Naive thymus-derived CD4-positive, alpha-beta T cell (primary cell): ENCODE measurements at regions not wholly inside any gene's neighbourhood (a gene's known extent, or its start where the extent isn't known, plus 50 kb on each side); places are given as distances from the start of the nearest gene placed in this dataset.
A peak's percentile ranks its signal among the peaks of the same experiment; 100 is the strongest.
"Not testable (repeated sequence)": the region's sequence is repeated elsewhere in the genome, so short reads cannot be mapped to it uniquely, and the experiment has no call there.

Experiments
- ATAC-seq: fragments of 150-1000 bp; cut with Tn5 transposase; 2 replicates; pipeline ENCODE4 v1.10.0; 2021; ENCODE audit warnings: mild to moderate bottlenecking, moderate library complexity
- CTCF ChIA-PET: fragments of 350-600 bp; sonication (Branson Sonifier 250); formaldehyde crosslinking; loops from one replicate; lab custom pipeline; 2021; ENCODE audit warnings: antibody characterized with exemption; lab: Charles Lee
- POLR2A ChIA-PET: fragments of 350-600 bp; sonication (Branson Sonifier 250); formaldehyde crosslinking; loops from one replicate; lab custom pipeline; 2021; ENCODE audit warnings: antibody characterized with exemption, inconsistent platforms; lab: Charles Lee
- DNase-seq, 9 donors: peaks; one replicate each; pipeline versions ENCODE4 v3.0.0 to v3.0.0-alpha.2; 2020 to 2022; ENCODE audit warnings: mixed read lengths in 1 of 9
- H3K27ac ChIP-seq: one replicate; pipeline ENCODE4 v1.7.0; 2013; ENCODE audit warnings: mild to moderate bottlenecking, low read depth, low read length, moderate library complexity
- H3K27me3 ChIP-seq, 2 donors: one replicate each; pipeline ENCODE4 v1.7.0; 2013; ENCODE audit warnings: low read length in 2 of 2, mild to moderate bottlenecking in 2 of 2, moderate library complexity in 2 of 2; ENCODE audit not compliant: control insufficient read depth in 2 of 2, insufficient read depth in 2 of 2
- H3K36me3 ChIP-seq, 3 experiments: 1 replicate in 2 of 3; 2 replicates in 1 of 3; pipeline ENCODE4 v1.7.0; 2013; ENCODE audit warnings: low read length in 3 of 3, mild to moderate bottlenecking in 3 of 3, moderate library complexity in 1 of 3; ENCODE audit not compliant: insufficient read depth in 3 of 3, control insufficient read depth in 2 of 3
- H3K4me1 ChIP-seq, 2 donors: one replicate each; pipeline ENCODE4 v1.7.0; 2013; ENCODE audit warnings: low read length in 2 of 2, mild to moderate bottlenecking in 2 of 2, moderate library complexity in 1 of 2; ENCODE audit not compliant: control insufficient read depth in 2 of 2, insufficient read depth in 2 of 2
- H3K4me3 ChIP-seq: 2 replicates; pipeline ENCODE4 v1.7.0; 2013; ENCODE audit warnings: mild to moderate bottlenecking, low read length
- H3K9me3 ChIP-seq, 3 experiments: 1 replicate in 2 of 3; 2 replicates in 1 of 3; pipeline ENCODE4 v1.7.0; 2013; ENCODE audit warnings: low read length in 3 of 3; ENCODE audit not compliant: control insufficient read depth in 2 of 3
- H3K27ac Mint-ChIP-seq, 9 donors: one replicate each; pipeline ENCODE4 v1.8.0; 2020 to 2022; ENCODE audit warnings: mixed read lengths in 9 of 9, mild to moderate bottlenecking in 8 of 9, moderate library complexity in 5 of 9, inconsistent platforms in 2 of 9
- H3K27me3 Mint-ChIP-seq, 5 donors: one replicate each; pipeline ENCODE4 v1.8.0; 2021 to 2022; ENCODE audit warnings: mixed read lengths in 5 of 5, mild to moderate bottlenecking in 1 of 5
- H3K36me3 Mint-ChIP-seq, 5 donors: one replicate each; pipeline ENCODE4 v1.8.0; 2020 to 2022; ENCODE audit warnings: mixed read lengths in 5 of 5, mild to moderate bottlenecking in 3 of 5, inconsistent platforms in 1 of 5
- H3K4me1 Mint-ChIP-seq, 7 donors: one replicate each; pipeline ENCODE4 v1.8.0; 2020 to 2022; ENCODE audit warnings: mixed read lengths in 7 of 7, mild to moderate bottlenecking in 3 of 7, inconsistent platforms in 1 of 7
- H3K4me3 Mint-ChIP-seq, 10 donors: one replicate each; pipeline ENCODE4 v1.8.0; 2020 to 2022; ENCODE audit warnings: mild to moderate bottlenecking in 10 of 10, mixed read lengths in 10 of 10, moderate library complexity in 6 of 10, inconsistent platforms in 2 of 10
- H3K9me3 Mint-ChIP-seq, 11 donors: one replicate each; pipeline ENCODE4 v1.8.0; 2020 to 2022; ENCODE audit warnings: mixed read lengths in 11 of 11, mild to moderate bottlenecking in 4 of 11, inconsistent platforms in 1 of 11, moderate library complexity in 1 of 11
- intact Hi-C, 2 donors: fragments of 100-400 bp; cut with micrococcal nuclease; formaldehyde crosslinking; loops; one replicate each; pipeline ENCODE4 v1.15.1; 2023

DNA sequence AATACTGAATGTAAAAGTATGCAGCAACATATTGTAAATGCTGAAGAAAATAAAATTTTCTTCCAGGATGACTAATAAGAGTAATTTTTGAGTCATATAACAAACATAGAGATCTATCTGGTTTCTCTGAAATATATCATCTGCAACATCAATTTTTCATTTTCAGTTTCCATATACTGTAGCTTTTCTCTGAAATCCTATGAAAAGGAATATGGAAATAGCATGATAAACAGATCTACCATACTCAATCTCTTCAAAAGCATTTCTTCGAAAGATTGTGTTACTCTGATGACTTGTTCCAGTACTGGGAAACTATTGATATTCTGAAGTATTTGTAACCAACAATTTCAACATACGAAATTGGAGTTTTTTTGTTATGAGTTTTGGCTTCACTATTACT is 1156.7 kb downstream of the FAM133A start:
- H3K36me3 Mint-ChIP-seq, result no peaks in the 10 kb centered on the region
- peaks cover 0 to 4% (median 0%) of the 10 kb centered on the region in 11 donors for H3K9me3 Mint-ChIP-seq
- Histone ChIP-seq H3K27ac (no peak overlapping the region), H3K4me3 (no peak overlapping the region), H3K4me1 (no peaks in the 10 kb centered on the region), H3K9me3 (no peaks in the 10 kb centered on the region), H3K36me3 (no peaks in the 10 kb centered on the region), H3K27me3 (no peaks in the 10 kb centered on the region)
- ChIA-PET POLR2A (no interaction called here), CTCF (no interaction called here)
- H3K27ac Mint-ChIP-seq, result no peak overlapping the region
- intact Hi-C loops, result no loop called here
- no peaks in the 10 kb centered on the region for H3K27me3 Mint-ChIP-seq
- no peak overlapping the region for H3K4me3 Mint-ChIP-seq
- DNase-seq (no peak), ATAC-seq (no peak)
- H3K4me1 Mint-ChIP-seq, result no peaks in the 10 kb centered on the region

DNA sequence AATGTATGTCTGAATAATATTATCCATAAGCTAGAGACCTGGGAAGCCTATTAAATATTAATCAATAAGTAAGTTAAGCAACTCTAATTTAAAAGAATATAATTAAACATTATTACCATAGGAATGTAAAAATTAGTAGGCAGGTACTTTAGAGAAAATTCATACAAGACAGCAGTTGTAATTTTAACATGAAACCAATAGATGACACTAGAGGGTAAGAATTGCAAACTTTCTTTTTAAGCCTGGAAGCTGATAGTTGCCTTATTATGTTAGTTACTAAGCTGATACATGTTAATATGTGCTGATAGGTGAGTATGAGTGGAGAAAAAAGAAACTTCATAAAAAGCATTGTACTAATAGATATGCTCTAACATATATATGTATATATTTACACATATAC is 1157.4 kb downstream of the FAM133A start:
- Histone ChIP-seq H3K4me1 (no peaks in the 10 kb centered on the region), H3K27me3 (no peaks in the 10 kb centered on the region), H3K4me3 (no peak overlapping the region), H3K27ac (no peak overlapping the region), H3K9me3 (no peaks in the 10 kb centered on the region), H3K36me3 (no peaks in the 10 kb centered on the region)
- ChIA-PET POLR2A (no interaction called here), CTCF (no interaction called here)
- intact Hi-C loops, result no loop called here
- no peaks in the 10 kb centered on the region for H3K4me1 Mint-ChIP-seq
- no peak for DNase-seq
- no peak overlapping the region for H3K4me3 Mint-ChIP-seq
- no peaks in the 10 kb centered on the region for H3K27me3 Mint-ChIP-seq
- H3K9me3 Mint-ChIP-seq, result peaks cover 0 to 4% (median 0%) of the 10 kb centered on the region in 11 donors
- H3K36me3 Mint-ChIP-seq, result no peaks in the 10 kb centered on the region
- no peak for ATAC-seq
- no peak overlapping the region for H3K27ac Mint-ChIP-seq

DNA sequence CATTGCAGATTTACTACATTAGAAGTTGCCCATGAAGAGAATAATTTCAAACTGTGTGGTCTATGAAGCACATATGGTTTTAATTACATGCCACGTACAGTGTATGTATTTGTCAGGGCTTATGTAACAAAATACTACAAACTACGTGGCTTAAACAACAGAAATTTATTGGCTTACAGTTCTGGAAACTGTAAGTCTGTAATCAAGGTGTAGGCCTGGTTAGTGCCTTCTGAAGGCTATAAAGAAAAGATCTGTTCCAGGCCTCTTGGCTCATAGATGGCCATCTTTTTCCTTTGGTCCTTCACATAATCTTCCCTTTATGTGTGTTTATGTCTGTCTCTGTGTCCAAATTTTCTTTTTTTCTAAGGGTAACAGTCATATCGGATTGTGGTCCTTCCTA is 1160.2 kb downstream of the FAM133A start:
- H3K4me3 ChIP-seq, result no peak overlapping the region

DNA sequence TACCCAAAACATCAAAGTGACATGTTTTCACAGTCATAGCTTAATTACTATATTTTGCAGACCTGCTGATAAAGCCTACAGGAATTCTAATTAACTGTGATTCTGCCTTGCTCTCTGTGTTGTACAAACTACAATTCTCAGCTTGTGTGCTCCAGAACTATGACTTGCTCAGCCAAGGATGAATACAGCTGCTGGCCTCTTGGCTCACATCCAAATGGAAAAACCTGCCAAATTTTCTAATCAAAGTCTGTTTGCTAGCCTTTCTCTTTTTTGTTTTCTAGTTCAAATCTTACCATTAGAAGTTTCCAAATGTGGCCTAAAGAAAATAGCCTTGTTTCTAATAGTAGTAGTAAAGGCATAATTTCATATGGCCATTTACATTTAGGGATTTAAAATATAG is 1176.8 kb downstream of the FAM133A start:
- no peak overlapping the region for H3K27ac Mint-ChIP-seq
- intact Hi-C loops, result no loop called here
- no peaks in the 10 kb centered on the region for H3K36me3 Mint-ChIP-seq
- no peaks in the 10 kb centered on the region for H3K4me1 Mint-ChIP-seq
- Histone ChIP-seq H3K36me3 (no peaks in the 10 kb centered on the region), H3K4me3 (no peak overlapping the region), H3K27me3 (no peaks in the 10 kb centered on the region), H3K4me1 (no peaks in the 10 kb centered on the region), H3K9me3 (no peaks in the 10 kb centered on the region), H3K27ac (no peak overlapping the region)
- DNase-seq (no peak), ATAC-seq (no peak)
- CTCF ChIA-PET, result no interaction called here
- H3K9me3 Mint-ChIP-seq, result peaks cover 0 to 2% (median 0%) of the 10 kb centered on the region in 11 donors
- no peaks in the 10 kb centered on the region for H3K27me3 Mint-ChIP-seq
- H3K4me3 Mint-ChIP-seq, result no peak overlapping the region
- POLR2A ChIA-PET, result no interaction called here

More for the DNA sequence above, 1160.2 kb downstream of the FAM133A start:
- Mint-ChIP-seq H3K4me1 (no peaks in the 10 kb centered on the region), H3K27me3 (no peaks in the 10 kb centered on the region), H3K27ac (no peak overlapping the region), H3K36me3 (no peaks in the 10 kb centered on the region), H3K4me3 (no peak overlapping the region), H3K9me3 (peaks cover 0 to 12% (median under 1%) of the 10 kb centered on the region in 11 donors)
- CTCF ChIA-PET, result no interaction called here
- Histone ChIP-seq H3K4me1 (no peaks in the 10 kb centered on the region), H3K27ac (no peak overlapping the region), H3K36me3 (no peaks in the 10 kb centered on the region), H3K9me3 (no peaks in the 10 kb centered on the region), H3K27me3 (no peaks in the 10 kb centered on the region)
- intact Hi-C loops, result no loop called here
- ATAC-seq (no peak), DNase-seq (no peak)
- POLR2A ChIA-PET, result no interaction called here

DNA sequence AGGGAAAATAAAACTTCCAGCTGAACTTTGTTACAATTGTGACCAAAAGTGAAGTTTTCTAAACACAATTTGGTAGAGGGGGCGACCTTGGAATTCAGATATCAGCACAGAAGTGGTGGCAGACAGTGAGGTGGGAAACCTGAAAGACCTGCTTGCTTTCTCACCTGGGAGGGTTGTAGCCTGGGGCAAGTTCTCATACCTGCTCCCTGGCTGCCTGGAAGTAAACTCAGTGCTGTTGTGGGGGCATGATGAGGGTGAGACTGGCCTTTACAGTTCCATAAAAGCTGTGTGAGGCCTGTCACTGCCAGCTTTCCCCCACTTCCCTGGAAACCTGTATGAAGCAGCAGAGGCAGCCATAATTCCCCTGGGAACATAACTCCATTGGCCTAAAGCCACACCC is 1180.2 kb downstream of the FAM133A start:
- Mint-ChIP-seq H3K4me1 (no peaks in the 10 kb centered on the region), H3K27me3 (no peaks in the 10 kb centered on the region), H3K4me3 (no peak overlapping the region), H3K9me3 (peaks cover 0 to 5% (median 0%) of the 10 kb centered on the region in 11 donors), H3K36me3 (no peaks in the 10 kb centered on the region), H3K27ac (no peak overlapping the region)
- no peak overlapping the region for H3K4me3 ChIP-seq
- ATAC-seq, result no peak
- H3K36me3 ChIP-seq, result no peaks in the 10 kb centered on the region
- CTCF ChIA-PET, result no interaction called here
- no peaks in the 10 kb centered on the region for H3K9me3 ChIP-seq
- DNase-seq, result no peak
- no peaks in the 10 kb centered on the region for H3K4me1 ChIP-seq
- H3K27ac ChIP-seq, result no peak overlapping the region
- intact Hi-C loops, result no loop called here
- no peaks in the 10 kb centered on the region for H3K27me3 ChIP-seq
- POLR2A ChIA-PET, result no interaction called here

DNA sequence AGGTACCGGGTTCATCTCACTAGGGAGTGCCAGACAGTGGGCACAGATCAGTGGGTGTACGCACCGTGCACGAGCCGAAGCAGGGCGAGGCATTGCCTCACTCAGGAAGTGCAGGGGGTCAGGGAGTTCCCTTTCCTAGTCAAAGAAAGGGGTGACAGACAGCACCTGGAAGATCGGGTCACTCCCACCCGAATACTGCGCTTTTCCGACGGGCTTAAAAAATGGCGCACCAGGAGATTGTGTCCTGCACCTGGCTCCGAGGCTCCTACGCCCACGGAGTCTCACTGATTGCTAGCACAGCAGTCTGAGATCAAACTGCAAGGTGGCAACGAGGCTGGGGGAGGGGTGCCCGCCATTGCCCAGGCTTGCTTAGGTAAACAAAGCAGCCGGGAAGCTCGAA is 1188.5 kb downstream of the FAM133A start:
- H3K27me3 Mint-ChIP-seq, H3K27me3 ChIP-seq, H3K9me3 Mint-ChIP-seq, H3K36me3 ChIP-seq, POLR2A ChIA-PET, H3K4me1 ChIP-seq, H3K4me3 ChIP-seq, intact Hi-C loops, ATAC-seq, H3K4me1 Mint-ChIP-seq, H3K36me3 Mint-ChIP-seq, H3K27ac Mint-ChIP-seq, H3K27ac ChIP-seq, DNase-seq, H3K9me3 ChIP-seq, CTCF ChIA-PET: not testable (repeated sequence)
- H3K4me3 Mint-ChIP-seq, result peak overlapping the region in 1 of 10 donors; percentile 25

DNA sequence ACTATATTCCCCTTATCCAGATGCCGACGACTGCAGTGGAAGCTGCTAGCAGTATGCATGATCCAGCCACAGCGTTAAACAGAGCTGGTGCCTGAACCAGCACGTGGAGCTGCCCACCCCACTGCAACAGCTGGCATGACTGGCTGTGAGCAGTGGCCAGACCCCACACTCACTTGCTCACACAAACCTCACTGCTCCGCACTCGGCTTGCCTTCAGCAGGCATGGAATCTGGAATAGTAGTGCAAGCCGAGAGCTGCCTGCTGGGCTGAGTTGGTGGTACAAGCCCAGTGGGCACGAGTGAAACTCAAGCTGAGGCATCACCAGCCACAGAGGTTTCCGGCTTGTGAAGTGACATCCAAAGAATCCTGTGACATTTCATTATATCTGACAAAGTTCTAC is 1197.6 kb downstream of the FAM133A start:
- Mint-ChIP-seq H3K27ac (no peak overlapping the region), H3K27me3 (no peaks in the 10 kb centered on the region), H3K9me3 (peaks cover 0 to 6% (median 0%) of the 10 kb centered on the region in 11 donors), H3K4me3 (no peak overlapping the region), H3K36me3 (no peaks in the 10 kb centered on the region), H3K4me1 (no peaks in the 10 kb centered on the region)
- no peak for DNase-seq
- intact Hi-C loops, result no loop called here
- ChIA-PET POLR2A (no interaction called here), CTCF (no interaction called here)
- Histone ChIP-seq H3K4me1 (no peaks in the 10 kb centered on the region), H3K9me3 (no peaks in the 10 kb centered on the region), H3K27ac (no peak overlapping the region), H3K27me3 (no peaks in the 10 kb centered on the region), H3K4me3 (no peak overlapping the region), H3K36me3 (no peaks in the 10 kb centered on the region)
- no peak for ATAC-seq
